HG02981 (cell line): ENCODE measurements at regions not wholly inside any gene's neighbourhood (a gene's known extent, or its start where the extent isn't known, plus 50 kb on each side); places are given as distances from the start of the nearest gene placed in this dataset.
"Not testable (repeated sequence)": the region's sequence is repeated elsewhere in the genome, so short reads cannot be mapped to it uniquely, and the experiment has no call there.

Experiments used
- ATAC-seq: cut with Tn5 transposase; IDR thresholded peaks from one replicate; pipeline ENCODE4 v1.9.1; 2021; ENCODE audit warnings: mild to moderate bottlenecking, moderate library complexity; ENCODE audit not compliant: unreplicated experiment

- no peak for ATAC-seq
Measured at GRCh38 chr2:116490511-116491145, 1323.9 kb upstream of the DDX18 start.

- no peak for ATAC-seq
Measured at GRCh38 chr2:116491292-116491691, 1323.2 kb upstream of the DDX18 start.

- no peak for ATAC-seq
Measured at GRCh38 chr2:116499389-116499788, 1315.1 kb upstream of the DDX18 start.

GRCh38 chr2:116510117-116510671 is 1304.3 kb upstream of the DDX18 start:
- ATAC-seq = peak; percentile 60

GRCh38 chr2:116511426-116511825 is 1303.1 kb upstream of the DDX18 start:
- ATAC-seq = no peak

GRCh38 chr2:116513991-116514390 is 1300.5 kb upstream of the DDX18 start:
- no peak for ATAC-seq

GRCh38 chr2:116517936-116518335 is 1296.6 kb upstream of the DDX18 start:
- no peak for ATAC-seq

GRCh38 chr2:116537811-116538210 is 1276.7 kb upstream of the DDX18 start:
- ATAC-seq = no peak

GRCh38 chr2:116545286-116546068 is 1269.0 kb upstream of the DDX18 start:
- ATAC-seq = no peak

GRCh38 chr2:116552738-116553419 is 1261.6 kb upstream of the DDX18 start:
- not testable (repeated sequence) for ATAC-seq

GRCh38 chr2:116580209-116580608 is 1234.3 kb upstream of the DDX18 start:
- no peak for ATAC-seq

- no peak for ATAC-seq
Measured at GRCh38 chr2:116582850-116583249, 1231.6 kb upstream of the DDX18 start.

- no peak for ATAC-seq
Measured at GRCh38 chr2:116585669-116586327, 1228.7 kb upstream of the DDX18 start.

- no peak for ATAC-seq
Measured at GRCh38 chr2:116586328-116586689, 1228.2 kb upstream of the DDX18 start.
